HAP-1 (cell line): ENCODE measurements at regions not wholly inside any gene's neighbourhood (a gene's known extent, or its start where the extent isn't known, plus 50 kb on each side); places are given as distances from the start of the nearest gene placed in this dataset.
"Not testable (repeated sequence)": the region's sequence is repeated elsewhere in the genome, so short reads cannot be mapped to it uniquely, and the experiment has no call there.

Source experiments
- DNase-seq, 2 experiments: peaks; one replicate each; pipeline ENCODE4 v3.0.0-alpha.2; 2016 to 2020; ENCODE audit warnings: low spot score in 2 of 2
- H3K27me3 ChIP-seq: fragments of 250-450 bp; sonication (Bioruptor Pico); 2 replicates; pipeline ENCODE4 v1.5.1; 2020; ENCODE audit warnings: low read depth, mild to moderate bottlenecking, moderate library complexity
- H3K36me3 ChIP-seq: fragments of 250-450 bp; sonication (Bioruptor Pico); replicated peaks from 2 replicates; pipeline ENCODE4 v1.5.1; 2020; ENCODE audit warnings: mild to moderate bottlenecking
- H3K4me1 ChIP-seq: fragments of 250-450 bp; sonication (Bioruptor Pico); 2 replicates; pipeline ENCODE4 v1.5.1; 2020; ENCODE audit warnings: mild to moderate bottlenecking
- H3K4me3 ChIP-seq: fragments of 250-450 bp; sonication (Bioruptor Pico); 2 replicates; pipeline ENCODE4 v1.5.1; 2020; ENCODE audit warnings: mild to moderate bottlenecking, moderate library complexity
- H3K9me3 ChIP-seq: fragments of 250-450 bp; sonication (Bioruptor Pico); 2 replicates; pipeline ENCODE4 v1.5.1; 2020; ENCODE audit warnings: mild to moderate bottlenecking, moderate library complexity
- in situ Hi-C: fragments of 300-500 bp; cut with MboI; formaldehyde crosslinking; loops from 3 replicates; pipeline ENCODE4 v1.14.3; 2020; ENCODE audit warnings: low sequenced_read_pairs, inconsistent platforms, mixed read lengths

DNA sequence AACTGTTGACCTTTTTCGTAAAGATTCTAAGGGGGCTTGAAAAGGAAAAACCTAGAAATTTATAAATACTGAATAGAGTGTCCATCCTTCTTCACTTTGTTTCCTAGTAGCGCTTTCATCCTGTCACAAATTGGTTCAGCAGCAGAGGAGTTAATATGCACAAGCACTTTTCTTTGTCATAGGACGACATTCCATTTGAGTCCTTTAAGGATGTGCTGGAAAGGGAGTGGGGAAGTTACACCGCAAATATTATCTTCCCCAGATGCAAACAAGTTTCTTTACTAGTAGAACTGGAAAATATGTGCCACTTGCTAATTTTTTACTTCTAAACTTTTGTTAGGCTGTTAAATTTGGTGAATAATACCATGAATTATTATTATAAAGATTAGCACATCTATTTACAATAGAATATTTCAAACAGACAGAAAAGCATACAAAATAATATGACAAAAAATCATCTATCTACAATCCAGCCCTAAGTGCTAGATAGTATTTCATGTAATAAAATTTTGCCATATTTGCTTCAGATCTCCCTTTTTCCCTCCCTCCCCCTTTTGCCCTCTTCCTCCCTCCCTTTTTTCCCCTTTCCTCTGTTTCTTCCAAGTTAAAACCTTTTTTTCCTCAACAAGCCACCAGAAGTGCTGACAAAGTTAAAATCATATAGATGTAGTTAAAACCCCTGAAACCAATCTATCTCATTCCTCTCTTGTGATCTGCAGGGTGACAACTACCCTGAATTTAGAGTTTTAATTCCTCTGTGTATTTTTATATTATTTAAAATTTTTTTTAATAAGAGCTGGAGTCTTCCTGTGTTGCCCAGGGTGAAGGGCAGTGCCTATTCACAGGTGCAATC lies 50.5 kb upstream of the MAP4K3 start:
- in situ Hi-C loops, result no loop called here
- Histone ChIP-seq H3K9me3 (no peaks in the 10 kb centered on the region), H3K36me3 (no peaks in the 10 kb centered on the region), H3K4me1 (peaks cover 5% of the 10 kb centered on the region), H3K27me3 (no peaks in the 10 kb centered on the region), H3K4me3 (no peak overlapping the region)
- DNase-seq, result no peak

DNA sequence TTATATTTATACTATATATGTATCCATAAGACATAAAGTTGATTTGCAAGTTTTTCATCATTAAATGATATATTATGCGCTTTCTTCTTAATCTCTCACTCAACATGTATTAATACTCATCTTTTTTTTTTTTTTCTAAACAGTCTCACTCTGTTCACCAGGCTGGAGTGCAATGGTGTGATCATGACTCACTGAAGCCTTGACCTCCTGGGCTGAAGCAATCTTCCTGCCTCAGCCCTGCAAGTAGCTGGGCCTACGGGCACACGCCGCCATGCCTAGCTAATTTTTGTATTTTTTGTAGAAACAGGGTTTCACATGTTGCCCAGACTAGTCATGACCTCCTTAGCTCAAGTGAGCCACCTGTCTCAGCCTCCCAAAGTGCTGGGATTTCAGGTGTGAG lies 51.4 kb upstream of the MAP4K3 start:
- no peaks in the 10 kb centered on the region for H3K9me3 ChIP-seq
- in situ Hi-C loops, result no loop called here
- H3K27me3 ChIP-seq, result no peaks in the 10 kb centered on the region
- peaks cover 5% of the 10 kb centered on the region for H3K4me1 ChIP-seq
- no peak for DNase-seq
- H3K36me3 ChIP-seq, result no peaks in the 10 kb centered on the region
- no peak overlapping the region for H3K4me3 ChIP-seq

DNA sequence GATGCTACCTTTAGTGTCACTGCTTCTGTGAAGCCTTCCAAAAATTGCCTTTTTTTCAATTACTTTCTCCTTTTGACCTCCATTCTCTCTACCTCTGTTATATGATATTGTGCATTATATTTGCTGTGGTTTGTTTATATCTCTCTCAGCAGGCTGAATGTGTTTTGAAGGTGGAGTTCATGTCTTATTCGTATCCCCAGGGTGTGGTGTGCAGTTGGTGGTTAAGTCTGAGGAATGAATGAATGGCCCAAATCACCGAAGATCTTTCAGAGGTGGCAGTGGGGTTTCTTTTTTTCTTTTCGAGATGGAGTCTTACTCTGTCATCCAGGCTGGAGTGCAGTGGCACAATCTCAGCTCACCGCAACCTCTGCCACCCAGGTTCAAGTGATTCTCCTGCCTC lies 53.5 kb upstream of the MAP4K3 start:
- in situ Hi-C loops, result no loop called here
- Histone ChIP-seq H3K36me3 (no peaks in the 10 kb centered on the region), H3K27me3 (no peaks in the 10 kb centered on the region), H3K9me3 (no peaks in the 10 kb centered on the region), H3K4me3 (no peak overlapping the region), H3K4me1 (no peaks in the 10 kb centered on the region; the same call in 1 of the 2 replicates)
- DNase-seq, result no peak

DNA sequence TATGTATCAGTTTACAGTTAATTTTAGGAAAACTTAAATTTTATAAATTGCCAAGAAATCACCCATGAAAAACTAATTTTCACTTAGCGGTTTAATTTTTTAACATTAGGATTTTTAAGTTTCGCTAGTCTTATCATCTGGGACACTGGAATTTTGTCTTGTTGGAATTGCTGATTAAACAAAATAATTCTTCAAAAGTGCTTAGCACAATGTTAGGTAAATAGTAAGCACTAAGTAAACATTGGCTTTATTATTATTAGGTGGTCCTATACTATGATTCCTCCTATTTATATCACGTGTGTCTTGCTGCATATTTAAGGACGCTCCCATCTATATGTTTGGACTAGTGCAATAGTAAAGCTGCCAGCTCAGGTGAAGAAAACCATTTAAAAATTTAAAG lies 54.6 kb upstream of the MAP4K3 start:
- Histone ChIP-seq H3K27me3 (no peaks in the 10 kb centered on the region), H3K4me1 (no peaks in the 10 kb centered on the region; the same call in 1 of the 2 replicates), H3K4me3 (no peak overlapping the region), H3K36me3 (no peaks in the 10 kb centered on the region), H3K9me3 (no peaks in the 10 kb centered on the region)
- in situ Hi-C loops, result no loop called here
- DNase-seq, result no peak

DNA sequence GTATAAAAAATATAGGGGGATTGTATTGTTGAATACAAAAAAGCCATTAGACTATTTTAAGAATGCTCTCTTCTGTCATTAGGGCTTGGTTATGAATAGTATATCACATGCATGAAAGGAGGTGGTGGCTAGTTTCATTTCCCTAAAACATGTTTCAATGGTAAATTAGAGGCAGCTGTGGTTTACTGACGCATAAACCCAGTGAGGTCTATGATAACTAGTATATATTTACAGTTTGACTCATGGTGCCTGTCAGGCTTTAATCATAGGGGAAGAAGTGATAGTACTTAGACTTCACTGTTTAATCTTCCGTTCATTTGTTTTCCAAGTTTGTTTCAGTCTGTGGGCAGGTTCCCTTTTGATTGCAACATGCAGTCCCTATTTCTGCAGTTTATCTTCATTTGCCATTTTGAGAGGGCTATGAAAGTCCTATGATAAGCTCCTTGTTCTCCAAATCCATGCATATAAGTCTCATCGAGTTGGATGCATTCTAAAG lies 55.1 kb upstream of the MAP4K3 start:
- Histone ChIP-seq H3K4me1 (no peaks in the 10 kb centered on the region; the same call in 1 of the 2 replicates), H3K9me3 (no peaks in the 10 kb centered on the region), H3K27me3 (no peaks in the 10 kb centered on the region), H3K36me3 (no peaks in the 10 kb centered on the region), H3K4me3 (no peak overlapping the region)
- no peak for DNase-seq
- in situ Hi-C loops, result no loop called here

DNA sequence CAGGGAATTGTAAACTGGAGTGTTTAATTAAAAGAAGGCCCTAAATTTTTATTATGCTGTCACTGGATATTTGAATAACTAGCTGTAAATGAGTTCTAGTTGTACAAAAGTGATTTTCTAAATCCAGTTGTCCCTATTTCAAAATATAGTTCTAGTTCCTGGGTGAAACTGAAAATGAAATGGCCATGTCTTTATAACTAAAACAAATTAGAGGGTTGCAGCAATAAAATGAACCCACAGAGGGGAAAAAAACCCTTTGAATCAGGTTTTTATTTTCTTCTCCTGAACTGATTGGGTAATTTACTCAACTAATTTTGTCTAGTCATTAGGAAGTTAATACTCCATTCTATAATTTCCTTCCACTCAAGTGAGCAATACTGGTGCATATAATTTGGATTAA lies 55.6 kb upstream of the MAP4K3 start:
- H3K4me3 ChIP-seq, result no peak overlapping the region

DNA sequence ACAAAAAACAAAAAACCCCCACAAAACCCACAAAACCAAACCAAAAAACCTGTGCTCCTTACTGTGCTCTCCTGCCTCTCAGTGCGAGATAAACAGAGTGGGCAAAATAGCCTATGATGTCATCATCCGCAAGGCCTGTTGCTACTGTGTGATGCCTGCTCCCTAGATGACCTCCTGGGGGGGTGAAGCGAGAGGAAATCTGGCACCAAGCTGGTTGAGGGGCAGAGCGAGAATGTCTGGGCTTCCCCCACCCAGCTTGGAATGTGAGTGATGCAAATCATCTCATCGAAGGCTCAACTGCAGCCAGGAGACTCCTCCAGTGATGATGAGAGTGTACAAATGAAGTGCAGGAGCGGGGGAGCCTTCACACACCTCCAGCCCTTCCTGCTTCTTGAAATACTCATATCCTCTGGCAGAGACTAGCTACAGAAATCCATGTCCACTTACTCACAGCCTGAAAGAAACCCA lies 57.7 kb upstream of the MAP4K3 start:
- Histone ChIP-seq H3K9me3 (no peaks in the 10 kb centered on the region), H3K27me3 (no peaks in the 10 kb centered on the region), H3K36me3 (no peaks in the 10 kb centered on the region; the same call in 1 of the 2 replicates), H3K4me1 (no peaks in the 10 kb centered on the region), H3K4me3 (no peak overlapping the region)
- in situ Hi-C loops, result no loop called here
- DNase-seq, result no peak

More for the DNA sequence above, 55.6 kb upstream of the MAP4K3 start:
- in situ Hi-C loops, result no loop called here
- no peaks in the 10 kb centered on the region; the same call in 1 of the 2 replicates for H3K36me3 ChIP-seq
- H3K9me3 ChIP-seq, result no peaks in the 10 kb centered on the region
- H3K27me3 ChIP-seq, result no peaks in the 10 kb centered on the region
- H3K4me1 ChIP-seq, result no peaks in the 10 kb centered on the region
- DNase-seq, result no peak

DNA sequence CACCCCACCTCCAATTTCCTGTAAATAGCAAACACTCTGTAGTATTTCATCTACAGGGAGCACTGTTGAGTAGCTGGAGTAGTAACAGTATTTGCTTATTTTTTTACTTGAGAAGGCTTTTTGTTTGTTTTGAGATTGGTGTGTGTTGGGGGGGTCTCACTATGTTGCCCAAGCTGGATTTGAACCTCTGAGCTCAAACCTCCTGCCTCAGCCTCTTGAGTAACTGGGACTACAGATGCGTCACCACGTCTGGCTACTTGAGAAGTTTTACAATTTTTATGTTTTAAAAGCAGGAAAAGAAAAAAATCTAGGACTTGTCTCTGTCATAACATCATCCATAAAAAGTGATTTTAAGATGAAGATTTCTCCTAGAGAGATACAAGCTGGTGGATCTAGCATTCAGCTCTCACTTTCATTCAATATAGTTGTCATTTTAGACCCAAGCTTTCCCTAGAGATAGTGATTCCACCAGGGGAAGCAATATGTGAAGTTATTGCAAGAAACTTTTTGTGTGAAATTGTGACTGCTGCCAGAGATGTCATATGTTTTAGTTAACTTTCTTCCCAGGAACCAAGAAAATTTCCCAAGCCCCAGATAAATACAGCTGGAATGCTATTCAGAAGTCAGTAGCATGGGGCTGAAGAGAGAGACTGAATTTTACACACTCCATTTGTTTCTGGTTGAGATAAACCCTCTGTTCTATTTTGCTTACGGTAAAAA lies 60.2 kb upstream of the MAP4K3 start:
- Histone ChIP-seq H3K9me3 (no peaks in the 10 kb centered on the region), H3K36me3 (no peaks in the 10 kb centered on the region; the same call in 1 of the 2 replicates), H3K4me1 (no peaks in the 10 kb centered on the region), H3K4me3 (no peak overlapping the region), H3K27me3 (no peaks in the 10 kb centered on the region)
- DNase-seq, result no peak
- in situ Hi-C loops, result no loop called here

DNA sequence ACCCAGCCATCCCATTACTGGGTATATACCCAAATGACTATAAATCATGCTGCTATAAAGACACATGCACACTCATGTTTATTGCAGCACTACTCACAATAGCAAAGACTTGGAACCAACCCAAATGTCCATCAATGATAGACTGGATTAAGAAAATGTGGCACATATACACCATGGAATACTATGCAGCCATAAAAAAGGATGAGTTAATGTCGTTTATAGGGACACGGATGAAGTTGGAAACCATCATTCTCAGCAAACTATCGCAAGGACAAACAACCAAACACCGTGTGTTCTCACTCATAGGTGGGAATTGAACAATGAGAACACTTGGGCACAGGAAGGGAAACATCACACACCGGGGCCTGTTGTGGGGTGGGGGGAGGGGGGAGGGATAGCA lies 61.1 kb upstream of the MAP4K3 start:
- H3K4me3 ChIP-seq, H3K36me3 ChIP-seq, H3K27me3 ChIP-seq, DNase-seq, H3K9me3 ChIP-seq, in situ Hi-C loops, H3K4me1 ChIP-seq: not testable (repeated sequence)

DNA sequence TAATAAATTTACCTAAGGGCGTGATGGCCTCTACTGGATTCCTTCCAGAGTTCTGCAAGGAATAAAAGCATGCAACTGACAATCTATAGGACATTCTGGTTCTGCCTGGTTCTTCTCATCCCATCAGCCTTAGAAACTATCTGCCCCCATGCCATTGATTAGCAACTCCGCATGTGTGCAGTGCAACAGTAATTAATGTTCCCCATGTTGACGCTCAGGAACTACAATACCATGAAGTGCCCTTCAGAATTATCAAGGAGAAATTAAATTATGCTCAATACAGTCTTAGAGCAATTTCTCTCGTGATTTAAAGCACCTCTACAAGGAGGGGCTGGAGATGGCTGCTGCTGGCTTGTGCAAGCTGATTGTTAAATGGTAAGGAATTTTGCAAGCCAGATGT lies 61.7 kb upstream of the MAP4K3 start:
- Histone ChIP-seq H3K4me1 (no peaks in the 10 kb centered on the region), H3K4me3 (no peak overlapping the region), H3K9me3 (no peaks in the 10 kb centered on the region), H3K36me3 (no peaks in the 10 kb centered on the region; the same call in 1 of the 2 replicates), H3K27me3 (no peaks in the 10 kb centered on the region)
- no peak for DNase-seq
- in situ Hi-C loops, result no loop called here

DNA sequence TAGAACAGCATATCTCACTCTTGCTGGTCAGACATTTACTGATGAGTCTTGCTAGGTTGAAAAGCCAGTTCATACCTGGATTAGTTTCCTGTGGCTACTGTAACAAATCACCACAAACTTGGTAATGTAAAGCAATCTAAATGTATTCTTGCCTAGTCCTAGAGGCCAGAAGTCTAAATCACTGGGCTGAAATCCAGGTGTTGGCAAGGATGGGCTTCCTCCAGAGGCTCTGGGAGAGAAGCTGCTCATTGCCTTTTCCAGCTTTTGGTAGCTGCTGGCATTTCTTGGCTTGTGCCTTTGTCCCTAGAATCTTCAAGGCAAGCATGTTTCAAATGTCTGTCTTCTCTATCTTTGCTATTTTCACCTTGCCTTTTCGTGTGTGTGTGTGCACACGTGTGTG lies 62.3 kb upstream of the MAP4K3 start:
- in situ Hi-C loops, result no loop called here
- no peaks in the 10 kb centered on the region; the same call in 1 of the 2 replicates for H3K36me3 ChIP-seq
- no peak overlapping the region for H3K4me3 ChIP-seq
- H3K9me3 ChIP-seq, result no peaks in the 10 kb centered on the region
- DNase-seq, result no peak
- H3K4me1 ChIP-seq, result peaks cover 3% of the 10 kb centered on the region
- H3K27me3 ChIP-seq, result no peaks in the 10 kb centered on the region

DNA sequence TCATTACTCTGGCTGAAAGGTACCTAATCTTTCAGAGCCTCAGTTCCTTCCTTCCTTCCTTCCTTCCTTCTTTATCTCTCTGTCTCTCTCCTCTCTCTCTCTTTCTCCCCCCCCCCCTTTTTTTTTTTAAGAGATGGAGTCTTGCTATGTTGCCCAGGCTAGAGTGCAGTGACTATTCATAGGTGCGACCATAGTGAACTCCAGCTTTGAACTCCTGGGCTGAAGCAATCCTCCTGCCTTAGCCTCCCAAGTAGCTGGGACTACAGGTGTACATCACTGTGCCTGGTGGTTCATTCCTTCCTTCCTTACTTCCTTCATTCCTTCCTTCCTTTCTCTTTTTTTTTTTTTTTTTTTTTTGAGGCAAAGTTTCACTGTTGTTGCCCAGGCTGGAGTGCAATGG lies 64.3 kb upstream of the MAP4K3 start:
- Histone ChIP-seq H3K9me3 (no peaks in the 10 kb centered on the region), H3K27me3 (no peaks in the 10 kb centered on the region), H3K4me3 (no peak overlapping the region), H3K4me1 (peaks cover 11% of the 10 kb centered on the region), H3K36me3 (no peaks in the 10 kb centered on the region; the same call in 1 of the 2 replicates)
- in situ Hi-C loops, result no loop called here
- no peak for DNase-seq

DNA sequence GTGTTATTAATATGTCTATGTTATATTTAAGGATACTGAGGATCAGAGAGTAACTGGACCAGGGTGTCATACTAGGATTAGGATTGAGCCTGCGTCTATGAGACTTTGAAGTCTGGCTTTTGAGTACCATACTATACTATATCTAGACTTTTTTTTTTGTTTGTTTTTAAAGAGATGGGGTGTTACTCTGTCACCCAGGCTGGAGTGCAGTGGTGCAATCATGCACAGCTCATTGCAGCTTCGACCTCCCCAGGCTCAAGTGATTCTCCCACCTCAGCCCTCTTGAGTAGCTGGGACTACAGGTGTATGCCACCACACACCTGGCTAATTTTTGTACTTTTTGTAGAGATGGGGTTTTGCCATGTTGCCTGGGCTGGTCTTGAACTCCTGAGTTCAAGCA lies 66.2 kb upstream of the MAP4K3 start:
- Histone ChIP-seq H3K9me3 (no peaks in the 10 kb centered on the region), H3K36me3 (no peaks in the 10 kb centered on the region), H3K27me3 (no peaks in the 10 kb centered on the region), H3K4me3 (no peak overlapping the region), H3K4me1 (peaks cover 11% of the 10 kb centered on the region)
- no peak for DNase-seq
- in situ Hi-C loops, result no loop called here

DNA sequence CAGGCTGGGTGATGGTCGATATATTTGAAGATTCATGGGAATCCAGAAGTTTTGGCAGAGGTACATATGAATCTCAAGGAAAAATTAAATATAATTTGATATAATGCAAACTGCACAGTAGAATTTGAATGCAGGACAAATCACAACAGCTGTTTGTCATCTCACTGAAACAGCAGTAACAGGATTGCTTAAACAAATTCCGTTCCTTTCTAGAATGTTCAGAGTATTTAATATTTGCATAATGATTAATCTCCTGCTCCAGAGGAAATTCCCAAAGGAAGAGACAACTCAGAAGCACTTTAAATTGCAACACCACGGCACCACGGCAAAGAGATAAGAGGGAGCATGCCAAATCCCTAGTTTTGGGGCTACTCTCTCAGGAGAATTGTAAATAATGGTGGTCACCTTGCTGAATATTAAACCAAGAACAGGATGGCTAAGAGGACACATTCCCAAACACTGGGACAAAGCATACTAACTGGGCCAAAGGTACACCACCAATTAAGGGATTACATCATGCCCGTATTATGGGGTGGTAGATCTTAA lies 67.8 kb upstream of the MAP4K3 start:
- Histone ChIP-seq H3K4me1 (peaks cover 11% of the 10 kb centered on the region), H3K9me3 (no peaks in the 10 kb centered on the region), H3K27me3 (no peaks in the 10 kb centered on the region), H3K4me3 (no peak overlapping the region), H3K36me3 (no peaks in the 10 kb centered on the region)
- in situ Hi-C loops, result no loop called here
- no peak for DNase-seq
